Panc1 (cell line): ENCODE measurements at regions not wholly inside any gene's neighbourhood (a gene's known extent, or its start where the extent isn't known, plus 50 kb on each side); places are given as distances from the start of the nearest gene placed in this dataset.

Source experiments
- ATAC-seq: fragments of 200-7000 bp; cut with Tn5 transposase; 2 replicates; pipeline ENCODE4 v1.9.1; 2020; ENCODE audit warnings: mild to moderate bottlenecking, moderate library complexity
- BruUV-seq: library from RNA; stranded (reverse); fragments of 400-500 nt; replicated peaks from 2 replicates; lab custom pipeline; 2021; lab: Mats Ljungman, UMichigan
- CTCF ChIA-PET: fragments of 300-600 bp; sonication (Branson Sonifier 250); formaldehyde crosslinking; loops from one replicate; lab custom pipeline; 2022; ENCODE audit warnings: antibody characterized with exemption; lab: Charles Lee
- POLR2A ChIA-PET: fragments of 300-600 bp; sonication (Branson Sonifier 250); formaldehyde crosslinking; loops from one replicate; lab custom pipeline; 2022; ENCODE audit warnings: antibody characterized with exemption; lab: Charles Lee
- DNase-seq: peaks from one replicate; pipeline ENCODE4 v3.0.0-alpha.2; 2010; ENCODE audit warnings: low read depth, low spot score
- H3K27ac ChIP-seq: 2 replicates; pipeline ENCODE4 v1.5.1; 2011; ENCODE audit warnings: mild to moderate bottlenecking, low read length, inconsistent platforms
- H3K27me3 ChIP-seq: fragments of 200-500 bp; sonication (Bioruptor generic); 2 replicates; pipeline ENCODE4 v1.6.0; 2014; ENCODE audit warnings: low read length, inconsistent platforms; ENCODE audit not compliant: control insufficient read depth, insufficient read depth
- H3K36me3 ChIP-seq: fragments of 200-500 bp; sonication (Bioruptor generic); 2 replicates; pipeline ENCODE4 v1.5.1; 2014; ENCODE audit warnings: inconsistent platforms, mild to moderate bottlenecking, low read length, moderate library complexity; ENCODE audit not compliant: control insufficient read depth, insufficient read depth
- H3K4me1 ChIP-seq: 2 replicates; pipeline ENCODE4 v1.5.1; 2011; ENCODE audit warnings: inconsistent platforms, mild to moderate bottlenecking, low read length, moderate library complexity; ENCODE audit not compliant: control insufficient read depth, insufficient read depth
- H3K4me3 ChIP-seq, 2 experiments: 2 replicates each; pipeline ENCODE4 v1.5.1; 2011 to 2012; ENCODE audit warnings: low read depth in 2 of 2, low read length in 2 of 2, mild to moderate bottlenecking in 2 of 2, inconsistent platforms in 1 of 2, moderate library complexity in 1 of 2
- H3K9me3 ChIP-seq: fragments of 200-500 bp; sonication (Bioruptor generic); 2 replicates; pipeline ENCODE4 v1.5.1; 2014; ENCODE audit warnings: low read depth, mild to moderate bottlenecking, inconsistent platforms, low read length, moderate library complexity; ENCODE audit not compliant: control insufficient read depth, insufficient read depth
- POLR2AphosphoS5 ChIP-seq: IDR thresholded peaks from 2 replicates; pipeline ENCODE4 v1.6.1; 2012; ENCODE audit warnings: mild to moderate bottlenecking, low read depth, low read length, moderate library complexity
- SIN3A ChIP-seq: IDR thresholded peaks from 2 replicates; pipeline ENCODE4 v1.6.1; 2012; ENCODE audit warnings: low read depth, mild to moderate bottlenecking, low read length, moderate library complexity, borderline replicate concordance; ENCODE audit not compliant: insufficient read depth
- TCF7L2 ChIP-seq: IDR thresholded peaks from 2 replicates; pipeline ENCODE4 v1.6.1; 2011; ENCODE audit warnings: mild to moderate bottlenecking, low read depth, low read length, inconsistent platforms
- in situ Hi-C: cut with HindIII; loops from 2 replicates; pipeline ENCODE4 v1.10.0; 2016; ENCODE audit warnings: low sequenced_read_pairs, low pct_unique_long_range_greater_than_20kb
- intact Hi-C: fragments of 100-400 bp; cut with micrococcal nuclease; formaldehyde crosslinking; loops from one replicate; pipeline ENCODE4 v1.10.0; 2022; ENCODE audit not compliant: unreplicated experiment
- TF ChIP-seq, protein P1 (sequence below), 2 experiments: IDR thresholded peaks; 2 replicates each; pipeline ENCODE4 v1.6.1; 2011 to 2012; ENCODE audit warnings: low read depth in 2 of 2, control low read depth in 1 of 2, low read length in 1 of 2, mild to moderate bottlenecking in 1 of 2, moderate library complexity in 1 of 2; ENCODE audit not compliant: insufficient read depth in 1 of 2
- TF ChIP-seq, protein P2 (sequence below): fragments of 450-650 bp; IDR thresholded peaks from 2 replicates; pipeline ENCODE4 v1.5.1; 2017; ENCODE audit warnings: mild to moderate bottlenecking

DNA sequence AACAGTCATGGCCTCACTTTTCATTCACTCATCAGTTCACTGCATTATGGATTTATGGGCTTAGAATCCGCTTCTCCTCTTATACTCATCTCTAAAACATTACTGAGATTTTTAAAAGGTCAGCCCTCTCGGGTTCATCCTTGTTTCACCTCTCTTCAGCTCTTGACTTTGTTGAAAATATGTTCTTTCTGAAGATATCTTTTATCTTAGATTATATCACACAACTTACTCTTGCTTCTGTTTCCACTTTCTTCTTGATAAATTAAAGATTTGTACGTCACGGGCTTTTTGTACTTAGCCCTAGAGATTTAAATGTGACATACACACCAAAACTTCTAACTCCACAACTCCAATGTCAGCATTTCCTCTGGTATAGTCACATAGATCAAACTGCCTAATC, 342.5 kb upstream of the TMEM229A start:
- Histone ChIP-seq H3K36me3 (no peaks in the 10 kb centered on the region), H3K27ac (no peak overlapping the region), H3K4me1 (no peaks in the 10 kb centered on the region), H3K4me3 (no peak overlapping the region), H3K9me3 (no peaks in the 10 kb centered on the region; the same call in 1 of the 2 replicates), H3K27me3 (no peaks in the 10 kb centered on the region)
- no peak for TF ChIP-seq SIN3A
- no peak for TF ChIP-seq TCF7L2
- no peak for TF ChIP-seq POLR2AphosphoS5
- TF ChIP-seq, protein P1, sequence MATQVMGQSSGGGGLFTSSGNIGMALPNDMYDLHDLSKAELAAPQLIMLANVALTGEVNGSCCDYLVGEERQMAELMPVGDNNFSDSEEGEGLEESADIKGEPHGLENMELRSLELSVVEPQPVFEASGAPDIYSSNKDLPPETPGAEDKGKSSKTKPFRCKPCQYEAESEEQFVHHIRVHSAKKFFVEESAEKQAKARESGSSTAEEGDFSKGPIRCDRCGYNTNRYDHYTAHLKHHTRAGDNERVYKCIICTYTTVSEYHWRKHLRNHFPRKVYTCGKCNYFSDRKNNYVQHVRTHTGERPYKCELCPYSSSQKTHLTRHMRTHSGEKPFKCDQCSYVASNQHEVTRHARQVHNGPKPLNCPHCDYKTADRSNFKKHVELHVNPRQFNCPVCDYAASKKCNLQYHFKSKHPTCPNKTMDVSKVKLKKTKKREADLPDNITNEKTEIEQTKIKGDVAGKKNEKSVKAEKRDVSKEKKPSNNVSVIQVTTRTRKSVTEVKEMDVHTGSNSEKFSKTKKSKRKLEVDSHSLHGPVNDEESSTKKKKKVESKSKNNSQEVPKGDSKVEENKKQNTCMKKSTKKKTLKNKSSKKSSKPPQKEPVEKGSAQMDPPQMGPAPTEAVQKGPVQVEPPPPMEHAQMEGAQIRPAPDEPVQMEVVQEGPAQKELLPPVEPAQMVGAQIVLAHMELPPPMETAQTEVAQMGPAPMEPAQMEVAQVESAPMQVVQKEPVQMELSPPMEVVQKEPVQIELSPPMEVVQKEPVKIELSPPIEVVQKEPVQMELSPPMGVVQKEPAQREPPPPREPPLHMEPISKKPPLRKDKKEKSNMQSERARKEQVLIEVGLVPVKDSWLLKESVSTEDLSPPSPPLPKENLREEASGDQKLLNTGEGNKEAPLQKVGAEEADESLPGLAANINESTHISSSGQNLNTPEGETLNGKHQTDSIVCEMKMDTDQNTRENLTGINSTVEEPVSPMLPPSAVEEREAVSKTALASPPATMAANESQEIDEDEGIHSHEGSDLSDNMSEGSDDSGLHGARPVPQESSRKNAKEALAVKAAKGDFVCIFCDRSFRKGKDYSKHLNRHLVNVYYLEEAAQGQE (IDR thresholded peaks at IDR 0.05; ENCODE audit: insufficient read depth in 1 of 2, low read depth in 2 of 2, low read length in 1 of 2) = no peak
- TF ChIP-seq, protein P2, sequence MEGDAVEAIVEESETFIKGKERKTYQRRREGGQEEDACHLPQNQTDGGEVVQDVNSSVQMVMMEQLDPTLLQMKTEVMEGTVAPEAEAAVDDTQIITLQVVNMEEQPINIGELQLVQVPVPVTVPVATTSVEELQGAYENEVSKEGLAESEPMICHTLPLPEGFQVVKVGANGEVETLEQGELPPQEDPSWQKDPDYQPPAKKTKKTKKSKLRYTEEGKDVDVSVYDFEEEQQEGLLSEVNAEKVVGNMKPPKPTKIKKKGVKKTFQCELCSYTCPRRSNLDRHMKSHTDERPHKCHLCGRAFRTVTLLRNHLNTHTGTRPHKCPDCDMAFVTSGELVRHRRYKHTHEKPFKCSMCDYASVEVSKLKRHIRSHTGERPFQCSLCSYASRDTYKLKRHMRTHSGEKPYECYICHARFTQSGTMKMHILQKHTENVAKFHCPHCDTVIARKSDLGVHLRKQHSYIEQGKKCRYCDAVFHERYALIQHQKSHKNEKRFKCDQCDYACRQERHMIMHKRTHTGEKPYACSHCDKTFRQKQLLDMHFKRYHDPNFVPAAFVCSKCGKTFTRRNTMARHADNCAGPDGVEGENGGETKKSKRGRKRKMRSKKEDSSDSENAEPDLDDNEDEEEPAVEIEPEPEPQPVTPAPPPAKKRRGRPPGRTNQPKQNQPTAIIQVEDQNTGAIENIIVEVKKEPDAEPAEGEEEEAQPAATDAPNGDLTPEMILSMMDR = no peak
- in situ Hi-C loops (no loop called here), intact Hi-C loops (no loop called here)
- CTCF ChIA-PET = no interaction called here
- POLR2A ChIA-PET = no interaction called here
- BruUV-seq = no TSS peak
- ATAC-seq (no peak), DNase-seq (no peak)

DNA sequence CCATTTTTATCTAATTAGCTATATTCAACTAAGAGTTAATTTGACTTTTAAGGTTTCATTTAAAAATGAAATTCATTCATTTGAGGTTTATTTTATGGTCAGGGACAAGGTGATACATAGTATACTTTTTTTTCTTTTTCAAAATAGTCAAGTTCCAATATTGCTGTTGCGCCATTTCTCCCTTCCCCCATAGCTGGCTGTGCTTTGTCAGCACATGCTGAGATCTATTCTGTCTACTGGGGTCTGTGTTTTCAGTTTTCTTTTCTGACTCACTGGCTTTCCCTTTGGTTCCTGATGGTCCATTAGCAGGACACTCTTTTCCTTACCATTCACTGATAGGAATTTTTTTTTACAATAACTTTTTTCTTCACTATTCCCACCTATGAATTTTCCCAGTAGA, 336.4 kb upstream of the TMEM229A start:
- Histone ChIP-seq H3K9me3 (no peaks in the 10 kb centered on the region), H3K4me1 (no peaks in the 10 kb centered on the region), H3K36me3 (no peaks in the 10 kb centered on the region), H3K27ac (no peak overlapping the region), H3K4me3 (no peak overlapping the region), H3K27me3 (no peaks in the 10 kb centered on the region)
- CTCF ChIA-PET = no interaction called here
- in situ Hi-C loops (no loop called here), intact Hi-C loops (no loop called here)
- POLR2A ChIA-PET = no interaction called here
- no TSS peak for BruUV-seq
- TF ChIP-seq, protein P2 = no peak
- TF ChIP-seq POLR2AphosphoS5 (no peak), TCF7L2 (no peak), SIN3A (no peak)
- TF ChIP-seq, protein P1 (IDR thresholded peaks at IDR 0.05; ENCODE audit: insufficient read depth in 1 of 2, low read depth in 2 of 2, low read length in 1 of 2) = no peak
- DNase-seq = no peak
- no peak for ATAC-seq
